IMR-90 (cell line): ENCODE measurements at regions not wholly inside any gene's neighbourhood (a gene's known extent, or its start where the extent isn't known, plus 50 kb on each side); places are given as distances from the start of the nearest gene placed in this dataset.

Experiments used
- BHLHE40 ChIP-seq: fragments of 150-350 bp; IDR thresholded peaks from 2 replicates; pipeline ENCODE4 v1.6.1; 2016; ENCODE audit warnings: mild to moderate bottlenecking, low read depth, low read length
- CTCF ChIP-seq: conservative IDR thresholded peaks from 2 replicates; pipeline ENCODE4 v1.5.1; 2012; ENCODE audit warnings: mild to moderate bottlenecking, low read depth, low read length, improper control_type of control experiment
- NFE2L2 ChIP-seq: fragments of 150-350 bp; IDR thresholded peaks from 2 replicates; pipeline ENCODE4 v1.6.1; 2016; ENCODE audit warnings: low read depth, mild to moderate bottlenecking, low read length
- POLR2A ChIP-seq: IDR thresholded peaks from 2 replicates; pipeline ENCODE4 v1.6.1; 2012; ENCODE audit warnings: mild to moderate bottlenecking, low read depth, low read length
- RFX5 ChIP-seq: IDR thresholded peaks from 2 replicates; pipeline ENCODE4 v1.8.0; 2012; ENCODE audit warnings: low read depth, mild to moderate bottlenecking, low read length, moderate library complexity
- SMC3 ChIP-seq: fragments of 150-350 bp; IDR thresholded peaks from 2 replicates; pipeline ENCODE4 v1.6.1; 2016; ENCODE audit warnings: low read depth, mild to moderate bottlenecking, antibody characterized with exemption, low read length, moderate library complexity

- TF ChIP-seq CTCF (no peak), BHLHE40 (no peak), NFE2L2 (no peak), POLR2A (no peak), RFX5 (no peak), SMC3 (no peak)
These were observed 298.0 kb upstream of the TMEM229A start for GRCh38 chr7:124330731-124331407.
